OCI-LY7 (cell line): ENCODE measurements at regions not wholly inside any gene's neighbourhood (a gene's known extent, or its start where the extent isn't known, plus 50 kb on each side); places are given as distances from the start of the nearest gene placed in this dataset.

ENCODE experiments used
- CTCF ChIP-seq: fragments of 200-600 bp; sonication (generic); conservative IDR thresholded peaks from 2 replicates; pipeline ENCODE4 v1.5.1; 2014; ENCODE audit warnings: mild to moderate bottlenecking, antibody characterized with exemption, low read length, moderate library complexity, mixed read lengths
- EZH2phosphoT487 ChIP-seq: fragments of 200-600 bp; sonication (generic); IDR thresholded peaks from 2 replicates; pipeline ENCODE4 v1.6.1; 2018; ENCODE audit warnings: low read depth, borderline replicate concordance, mild to moderate bottlenecking, mixed run types, antibody characterized with exemption, low read length, moderate library complexity, mixed read lengths

GRCh38 chr4:27577951-27578350 is 717.3 kb downstream of the STIM2 start:
- TF ChIP-seq CTCF (no peak), EZH2phosphoT487 (no peak)
